NCI-H226 (cell line): ENCODE measurements at regions not wholly inside any gene's neighbourhood (a gene's known extent, or its start where the extent isn't known, plus 50 kb on each side); places are given as distances from the start of the nearest gene placed in this dataset.
"Not testable (repeated sequence)": the region's sequence is repeated elsewhere in the genome, so short reads cannot be mapped to it uniquely, and the experiment has no call there.

Experiments
- DNase-seq: peaks from one replicate; pipeline ENCODE4 v3.0.0-alpha.2; 2015

DNA sequence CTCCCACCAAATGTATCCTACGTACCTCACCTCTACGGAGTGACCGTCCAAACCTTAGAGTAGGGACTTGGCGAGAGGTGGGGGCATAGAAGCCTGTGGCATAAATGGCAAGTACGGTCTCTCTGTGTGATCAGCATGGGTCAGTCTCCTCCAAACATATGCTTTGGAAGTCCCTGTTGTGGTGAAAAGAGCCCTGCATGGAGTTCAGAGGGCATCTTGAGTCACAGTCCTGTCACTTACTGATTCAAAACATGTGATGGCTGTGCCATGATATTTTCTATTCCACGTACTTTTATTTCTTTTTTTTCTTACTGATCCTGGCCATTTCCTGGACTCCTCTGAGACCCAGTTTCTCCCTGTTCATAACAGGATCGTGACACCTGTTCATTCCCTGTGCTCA lies 67.5 kb upstream of the CEP85L start:
- DNase-seq: no peak

DNA sequence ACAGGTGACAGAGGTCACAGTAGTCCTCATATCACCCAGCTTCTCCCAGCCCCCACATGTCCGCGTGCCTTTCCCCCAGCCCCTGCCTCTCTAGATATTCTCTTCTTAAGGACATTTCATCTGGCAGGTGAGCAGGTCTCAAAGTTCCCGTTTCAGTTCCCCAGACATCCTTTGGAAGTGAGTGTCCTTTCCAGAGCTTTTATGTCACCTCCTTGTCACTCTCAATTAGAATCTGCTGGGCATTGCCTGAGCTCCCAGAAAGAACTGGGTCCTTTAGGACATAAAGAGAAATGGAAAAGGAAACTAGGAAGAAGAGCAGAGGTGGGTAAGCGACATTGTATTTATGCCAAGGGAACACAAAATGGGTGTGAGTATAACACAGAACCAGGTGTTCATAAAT lies 66.9 kb upstream of the CEP85L start:
- DNase-seq: no peak

DNA sequence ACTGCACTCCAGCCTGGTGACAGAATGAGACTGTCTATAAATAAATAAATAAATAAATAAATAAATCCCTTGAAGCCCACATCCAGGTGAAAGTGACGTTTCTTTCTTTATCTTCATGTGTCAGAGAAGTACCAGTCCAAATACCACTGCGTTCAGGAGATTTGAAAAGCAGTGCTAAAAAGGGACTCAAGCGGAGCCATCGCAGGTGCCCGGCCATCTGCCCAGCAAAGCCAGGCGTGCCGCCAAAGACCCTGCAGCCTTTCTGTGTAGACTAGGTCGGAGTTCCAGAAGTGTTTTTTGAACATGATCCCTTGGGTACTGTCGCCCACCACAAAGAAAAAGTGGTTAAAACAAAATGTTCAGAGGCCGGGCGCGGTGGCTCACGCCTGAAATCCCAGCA lies 65.7 kb upstream of the CEP85L start:
- DNase-seq: no peak

DNA sequence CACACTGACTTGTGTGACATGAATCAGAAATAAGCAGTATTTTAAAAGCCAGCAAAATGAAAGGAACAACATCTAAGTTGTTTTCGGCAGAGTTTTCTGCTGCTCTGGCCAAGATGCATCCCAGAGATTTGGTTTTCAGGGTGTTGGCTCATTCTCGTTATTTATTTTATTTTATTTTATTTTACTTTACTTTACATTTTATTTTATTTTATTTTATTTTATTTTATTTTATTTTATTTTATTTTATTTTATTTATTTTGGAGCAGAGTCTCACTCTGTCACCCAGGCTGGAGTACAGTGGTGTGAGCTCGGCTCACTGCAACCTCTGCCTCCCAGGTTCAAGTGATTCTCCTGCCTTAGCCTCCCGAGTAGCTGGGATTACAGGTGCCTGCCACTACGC lies 64.5 kb upstream of the CEP85L start:
- DNase-seq: not testable (repeated sequence)

DNA sequence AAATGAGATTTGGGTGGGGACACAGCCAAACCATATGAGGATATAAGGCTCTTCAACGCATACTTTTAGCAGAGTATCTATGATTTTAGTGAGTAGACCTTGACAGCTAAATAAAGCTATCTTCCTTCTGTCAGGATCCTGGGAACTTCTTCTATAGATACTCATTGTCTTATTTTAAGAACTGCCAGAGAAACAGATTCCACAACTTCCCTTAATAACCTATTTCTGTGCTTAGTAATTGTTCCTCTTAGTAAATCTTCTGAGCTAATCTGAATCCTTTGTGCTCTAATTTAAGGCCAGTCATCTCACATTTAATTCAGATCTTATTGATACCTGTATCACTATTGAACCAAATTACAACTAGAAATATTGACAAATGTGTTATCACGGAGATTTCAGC lies 64.0 kb upstream of the CEP85L start:
- DNase-seq: no peak

DNA sequence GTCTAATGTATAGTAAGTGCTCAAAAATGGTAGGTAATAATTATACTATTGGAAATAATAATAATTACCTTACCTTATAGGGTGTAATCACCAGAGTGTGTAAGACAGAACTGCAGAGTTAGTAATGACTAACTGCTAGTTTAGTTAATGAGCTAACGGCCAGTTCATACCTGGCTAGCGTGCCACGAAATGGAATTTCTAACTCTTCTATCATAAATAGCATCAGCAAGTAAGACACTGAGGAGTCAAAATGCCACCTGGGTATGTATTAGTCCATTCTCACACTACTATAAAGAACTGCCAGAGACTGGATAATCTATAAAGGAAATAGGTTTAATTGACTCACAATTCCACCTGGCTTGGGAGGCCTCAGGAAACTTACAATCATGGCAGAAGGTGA lies 63.4 kb upstream of the CEP85L start:
- no peak for DNase-seq

DNA sequence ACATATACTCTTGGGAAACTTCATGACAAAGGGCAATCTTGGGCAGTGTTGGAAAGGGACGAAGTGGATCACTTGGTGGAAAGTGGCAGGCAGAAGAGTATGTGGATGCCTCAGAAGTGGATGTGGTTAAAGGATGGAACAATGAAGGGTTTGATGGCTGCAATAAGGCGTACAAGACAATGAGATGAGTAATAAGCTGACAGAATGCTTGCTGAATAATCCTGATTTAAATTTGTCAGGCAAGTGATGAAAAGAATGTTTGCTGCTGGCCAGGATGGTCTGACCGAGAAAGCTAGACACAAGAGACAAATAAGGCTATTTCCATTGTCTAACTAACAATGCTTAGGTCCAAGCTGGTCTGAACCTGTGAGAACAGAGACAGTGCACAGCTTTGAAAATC lies 61.6 kb upstream of the CEP85L start:
- peak; percentile 27 for DNase-seq

DNA sequence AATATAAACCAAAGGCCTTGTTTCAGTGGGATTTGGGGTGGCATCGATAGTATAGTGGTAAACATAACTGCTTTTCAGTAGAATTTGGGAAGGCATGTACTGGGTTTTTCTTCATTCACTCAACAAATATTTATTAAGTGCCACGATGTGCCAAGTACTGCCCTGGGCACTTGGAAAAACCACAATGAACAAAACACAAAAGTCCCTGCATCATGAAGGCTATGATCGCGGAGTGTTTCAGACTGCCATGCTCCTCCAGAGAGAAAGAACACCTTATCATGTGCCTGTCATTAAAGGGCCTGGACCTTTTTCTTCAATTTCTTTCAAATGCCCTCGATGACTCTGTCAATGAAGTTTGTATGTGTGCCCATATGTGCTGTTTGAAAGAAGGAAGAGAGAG lies 59.2 kb upstream of the CEP85L start:
- peak; percentile 22 for DNase-seq

DNA sequence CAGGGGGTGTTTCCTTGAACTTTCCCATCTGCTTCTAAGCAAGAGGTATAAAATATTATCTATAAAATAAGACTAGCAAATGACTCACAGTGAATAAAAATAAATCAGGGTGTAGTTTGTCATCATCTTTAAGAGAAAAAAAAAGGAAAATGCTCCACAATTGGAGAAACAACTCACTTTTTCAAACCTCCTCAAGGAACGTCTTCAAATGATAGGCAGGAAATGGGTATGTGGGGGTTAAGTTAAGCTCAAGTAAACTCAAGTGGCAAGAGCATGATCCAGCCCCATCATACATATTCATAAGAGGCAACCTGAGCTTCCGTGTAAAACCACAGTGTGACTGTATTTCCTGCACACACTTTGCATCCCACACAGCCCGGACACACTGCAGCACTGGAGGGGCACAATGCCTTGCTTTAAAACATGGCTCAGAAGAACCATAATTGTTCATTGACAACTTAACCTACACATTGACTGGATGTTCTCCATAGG lies 58.5 kb upstream of the CEP85L start:
- peak; percentile 86 for DNase-seq

DNA sequence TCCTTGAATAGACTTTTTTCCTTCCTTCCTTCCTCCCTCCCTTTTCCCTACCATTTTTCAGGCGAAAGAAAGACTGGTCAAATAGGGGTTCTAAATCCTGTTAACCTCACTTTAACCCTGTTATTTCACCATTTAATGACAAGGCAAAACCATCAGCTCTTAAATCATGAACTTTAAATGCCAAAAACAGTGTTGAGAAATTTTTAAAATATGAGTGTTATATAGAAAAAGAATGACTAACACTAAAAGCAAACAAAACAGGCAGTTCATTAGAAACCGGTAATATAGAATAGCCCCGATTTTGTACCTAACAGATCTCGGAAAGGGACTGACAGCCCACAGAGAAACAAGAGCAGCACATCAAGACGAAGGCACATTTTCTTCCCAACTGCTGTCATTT lies 57.4 kb upstream of the CEP85L start:
- DNase-seq: peak; percentile 39

DNA sequence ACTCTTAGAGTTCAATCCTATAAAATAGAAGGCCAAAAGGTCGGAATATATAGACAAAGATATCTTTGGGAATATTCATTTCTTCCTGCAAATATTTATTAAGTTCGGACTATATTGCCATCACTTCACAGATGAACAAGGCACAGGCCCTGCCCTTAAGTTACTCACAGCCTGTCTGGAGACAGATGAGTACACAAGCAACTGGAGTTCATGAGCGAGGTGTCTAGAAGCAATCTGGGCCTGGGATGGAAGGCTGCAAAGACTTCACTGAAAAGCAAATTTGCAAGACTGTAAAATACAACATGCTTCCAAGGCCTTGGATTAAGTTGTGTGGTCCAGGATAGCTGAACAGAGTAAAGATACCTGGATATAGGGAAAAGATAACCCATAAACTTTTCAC lies 56.7 kb upstream of the CEP85L start:
- no peak for DNase-seq

DNA sequence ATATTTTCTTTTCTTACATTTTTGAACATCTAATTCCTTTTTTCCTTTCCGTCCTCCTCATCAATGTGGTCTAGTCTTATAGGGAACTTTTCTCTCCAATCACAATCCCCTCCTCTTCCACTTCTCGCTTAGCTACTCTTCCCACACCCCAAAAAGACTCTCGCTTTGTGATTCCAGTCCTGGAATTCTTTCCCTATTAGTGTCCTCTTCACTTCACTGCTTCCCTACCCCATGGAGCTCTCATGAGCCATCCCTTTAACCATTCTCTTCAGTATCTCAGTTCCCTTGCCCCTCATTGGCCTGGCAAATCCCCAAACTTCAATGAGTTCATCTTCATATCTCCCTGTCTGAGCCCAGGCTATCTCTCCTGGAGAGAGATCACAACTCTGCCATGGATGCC lies 55.3 kb upstream of the CEP85L start:
- DNase-seq: peak; percentile 80

DNA sequence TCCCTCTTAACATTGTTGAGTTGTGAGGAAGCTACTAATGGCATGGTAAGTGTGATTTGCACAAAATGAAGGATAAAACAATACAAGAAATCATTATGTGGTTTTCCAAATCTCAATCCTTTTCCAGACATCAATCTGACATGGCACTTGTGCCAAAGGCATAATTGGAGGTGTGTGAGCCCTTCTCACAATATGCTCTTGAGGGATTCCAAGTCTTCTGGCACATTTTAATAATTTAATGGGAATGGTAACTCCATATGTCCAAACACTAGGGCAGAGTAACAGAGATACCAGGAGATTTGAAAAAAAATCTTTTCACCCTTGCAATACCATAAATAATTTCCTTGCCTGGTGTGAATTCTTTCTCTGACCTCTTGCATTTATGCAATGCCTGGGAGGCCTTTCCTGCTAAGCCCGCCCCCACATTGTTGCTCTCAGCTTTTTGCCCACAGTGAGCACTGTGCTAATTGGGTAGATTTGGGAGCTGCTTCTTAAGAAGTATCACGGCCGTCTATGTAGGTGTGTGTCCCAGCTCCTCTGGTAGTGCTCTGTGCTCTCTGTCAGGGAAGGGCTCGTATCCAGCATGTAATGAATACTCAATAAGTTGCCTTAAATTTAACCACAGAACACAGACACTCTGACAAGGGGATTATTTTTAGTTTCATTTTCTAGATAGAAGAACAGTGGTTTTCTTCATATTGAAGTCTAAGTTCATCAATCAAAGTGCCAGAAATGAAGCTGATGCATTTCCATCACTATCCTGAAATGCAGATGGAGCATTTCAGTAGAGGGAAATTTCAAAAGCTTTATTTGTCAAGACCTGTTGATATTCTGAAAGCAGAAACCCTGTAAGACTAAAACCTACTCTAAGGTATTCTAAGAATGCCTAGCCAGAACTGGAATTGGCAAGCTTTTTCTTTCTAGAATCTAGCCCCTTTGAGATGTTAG lies 54.4 kb upstream of the CEP85L start:
- DNase-seq: peak; percentile 88

DNA sequence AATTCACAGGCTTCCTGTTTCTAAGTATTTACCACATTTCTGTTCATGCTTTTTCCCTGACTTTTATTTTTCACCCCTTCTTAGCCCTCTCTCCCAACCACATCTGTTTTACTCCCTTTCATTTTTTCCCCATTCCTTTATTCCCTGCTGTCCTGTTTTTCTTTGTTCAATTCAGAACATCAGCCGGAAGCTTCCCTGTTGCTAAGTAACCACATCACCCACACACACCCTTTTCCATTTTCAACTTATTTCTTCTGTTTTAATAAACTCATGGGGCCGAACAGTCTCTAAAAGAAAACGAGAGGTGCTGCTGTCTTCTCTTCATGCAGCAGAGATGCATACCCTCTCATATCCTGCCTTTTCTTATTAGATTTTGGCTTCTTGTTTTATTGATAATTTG lies 53.5 kb upstream of the CEP85L start:
- no peak for DNase-seq

DNA sequence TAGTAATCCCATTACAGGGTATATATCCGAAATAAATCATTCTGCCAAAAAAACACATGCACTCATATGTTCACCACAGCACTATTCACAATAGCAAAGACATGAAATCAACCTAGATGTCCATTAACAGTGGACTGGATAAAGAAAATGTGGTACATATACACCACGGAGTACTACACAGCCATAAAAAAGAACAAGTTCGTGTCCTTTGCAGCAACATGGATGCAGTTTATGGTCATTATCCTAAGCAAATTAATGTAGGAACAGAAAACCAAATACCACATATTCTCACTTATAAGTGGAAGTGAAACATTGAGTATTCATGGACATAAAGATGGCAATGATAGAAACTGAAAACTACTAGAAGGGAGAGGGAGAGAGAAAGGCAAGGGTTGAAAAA lies 49.9 kb upstream of the CEP85L start:
- not testable (repeated sequence) for DNase-seq
